GM19452 (cell line): ENCODE measurements at regions not wholly inside any gene's neighbourhood (a gene's known extent, or its start where the extent isn't known, plus 50 kb on each side); places are given as distances from the start of the nearest gene placed in this dataset.
A peak's percentile ranks its signal among the peaks of the same experiment; 100 is the strongest.

Experiments
- ATAC-seq: cut with Tn5 transposase; IDR thresholded peaks from one replicate; pipeline ENCODE4 v1.9.1; 2021; ENCODE audit not compliant: unreplicated experiment

GRCh38 chr3:59547874-59548273, 498.0 kb upstream of the CFAP20DC start:
- no peak for ATAC-seq

- ATAC-seq, result no peak
These were observed 496.7 kb upstream of the CFAP20DC start for GRCh38 chr3:59546522-59546921.

- ATAC-seq, result no peak
These were observed 495.5 kb upstream of the CFAP20DC start for GRCh38 chr3:59545374-59545773.

- ATAC-seq, result no peak
These were observed 492.5 kb upstream of the CFAP20DC start for GRCh38 chr3:59542276-59542675.

DNA sequence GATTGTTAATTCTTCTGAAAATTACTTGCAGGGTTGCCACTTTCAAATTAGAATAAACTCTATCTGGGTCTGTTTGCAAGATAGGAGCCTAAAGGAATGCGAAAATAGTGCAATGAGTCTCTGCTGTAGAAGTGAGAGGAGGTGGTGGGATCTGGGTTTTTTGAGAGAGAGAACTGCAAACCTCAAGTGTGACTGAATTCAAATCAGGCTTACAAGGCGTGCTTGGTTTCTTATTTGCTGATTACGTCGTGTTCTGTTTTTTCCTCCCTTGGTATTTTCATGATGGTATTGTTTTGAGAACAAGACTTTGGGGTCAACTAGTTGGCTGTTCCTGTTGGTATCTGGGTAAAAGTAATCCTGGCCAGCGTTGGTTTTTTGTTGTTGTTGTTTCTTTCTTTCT, 490.9 kb upstream of the CFAP20DC start:
- ATAC-seq, result peak; percentile 94

GRCh38 chr3:59540241-59540640, 490.4 kb upstream of the CFAP20DC start:
- ATAC-seq, result no peak

DNA sequence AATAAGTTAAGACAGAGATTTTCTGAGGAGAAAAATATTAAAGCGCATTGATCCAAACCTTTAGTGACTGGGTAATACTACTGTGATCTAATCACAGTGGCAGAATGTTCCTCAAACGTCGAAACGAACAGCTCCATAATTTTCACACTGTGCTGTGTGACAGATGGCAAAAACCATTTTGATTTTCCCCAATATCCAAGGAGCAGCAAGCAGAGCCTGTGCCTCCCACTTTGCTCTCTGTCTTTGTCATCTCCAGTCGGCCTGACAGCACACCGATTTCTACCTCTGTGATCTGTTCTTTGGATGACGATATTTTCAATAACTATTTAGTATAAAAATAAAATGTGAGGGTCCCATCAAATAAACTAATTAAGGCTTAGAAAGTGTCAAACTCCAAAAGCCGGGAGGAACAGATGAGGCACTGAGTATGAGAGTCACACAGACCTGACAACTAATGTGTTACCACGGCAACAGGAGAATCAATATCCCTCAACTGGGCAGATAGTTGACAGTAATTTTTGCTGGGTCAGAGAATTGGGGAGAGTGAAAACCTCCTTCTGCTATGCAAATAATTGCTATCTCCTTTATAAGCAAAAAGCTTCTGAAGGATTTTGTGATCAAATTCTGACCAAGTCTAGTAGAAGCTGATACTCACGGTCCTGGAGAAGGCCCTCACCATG, 489.1 kb upstream of the CFAP20DC start:
- no peak for ATAC-seq

DNA sequence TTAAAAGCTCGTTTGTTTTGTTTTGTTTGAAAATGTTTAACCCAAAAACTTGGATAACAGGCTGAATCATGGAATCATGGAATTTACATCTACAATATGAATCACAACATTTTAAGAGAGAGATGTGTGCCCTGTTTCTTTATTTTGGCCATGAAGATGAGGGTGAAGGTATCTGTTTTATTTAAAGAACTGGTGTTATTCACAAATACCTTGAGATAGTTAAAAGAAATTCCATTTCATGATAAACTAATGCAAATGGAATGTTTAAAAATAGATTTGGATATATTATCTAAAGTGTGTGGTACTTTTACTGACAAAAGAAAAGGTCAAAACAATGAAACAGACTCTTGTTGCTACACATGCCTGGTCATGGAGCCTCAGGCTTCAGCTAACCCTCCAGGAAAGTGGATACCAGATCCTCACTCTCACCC, 486.0 kb upstream of the CFAP20DC start:
- ATAC-seq, result no peak

GRCh38 chr3:59531994-59532393, 482.2 kb upstream of the CFAP20DC start:
- no peak for ATAC-seq

- ATAC-seq, result no peak
These were observed 481.4 kb upstream of the CFAP20DC start for GRCh38 chr3:59531066-59531745.

DNA sequence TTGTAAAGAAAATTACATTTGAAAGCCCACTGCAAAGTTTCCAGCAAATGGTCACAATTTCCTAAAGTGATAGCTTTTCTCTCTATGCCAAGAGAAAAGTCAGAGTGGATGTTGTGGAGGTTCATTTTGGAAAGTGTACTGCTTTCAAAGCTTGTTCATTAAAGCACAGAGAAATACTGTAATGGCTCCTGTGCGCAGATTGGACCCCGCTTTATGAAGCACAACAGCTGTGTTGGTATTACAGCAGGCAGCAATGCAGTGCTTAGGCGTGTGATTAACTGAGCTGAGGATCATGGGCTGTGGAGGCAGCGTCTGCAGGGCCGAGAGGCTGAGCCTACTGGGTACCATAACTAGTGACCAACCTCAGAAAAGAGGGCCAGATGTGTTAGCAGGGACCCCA, 478.4 kb upstream of the CFAP20DC start:
- ATAC-seq, result no peak

- no peak for ATAC-seq
These were observed 477.7 kb upstream of the CFAP20DC start for GRCh38 chr3:59527493-59527892.

GRCh38 chr3:59526999-59527398, 477.2 kb upstream of the CFAP20DC start:
- no peak for ATAC-seq

DNA sequence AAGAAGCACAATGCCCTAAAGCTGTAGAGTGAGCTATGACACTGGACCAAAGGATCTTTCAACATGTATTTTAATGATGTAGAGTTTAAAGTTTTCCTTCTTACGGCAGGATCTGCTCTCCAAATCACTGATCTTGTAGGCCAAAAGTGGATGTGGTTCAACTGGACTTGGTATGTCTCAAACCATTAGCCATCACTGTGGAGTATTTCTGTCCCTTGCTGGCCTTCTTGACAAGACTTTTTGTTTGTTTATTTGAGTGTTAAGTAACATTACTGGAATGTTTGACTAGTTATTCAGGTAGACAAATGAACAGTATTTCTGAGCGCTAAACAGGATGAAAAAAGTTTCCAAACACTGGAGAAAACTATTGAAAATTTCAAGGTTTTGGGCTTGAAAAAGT, 472.7 kb upstream of the CFAP20DC start:
- ATAC-seq, result no peak

GRCh38 chr3:59519094-59519493, 469.3 kb upstream of the CFAP20DC start:
- no peak for ATAC-seq

DNA sequence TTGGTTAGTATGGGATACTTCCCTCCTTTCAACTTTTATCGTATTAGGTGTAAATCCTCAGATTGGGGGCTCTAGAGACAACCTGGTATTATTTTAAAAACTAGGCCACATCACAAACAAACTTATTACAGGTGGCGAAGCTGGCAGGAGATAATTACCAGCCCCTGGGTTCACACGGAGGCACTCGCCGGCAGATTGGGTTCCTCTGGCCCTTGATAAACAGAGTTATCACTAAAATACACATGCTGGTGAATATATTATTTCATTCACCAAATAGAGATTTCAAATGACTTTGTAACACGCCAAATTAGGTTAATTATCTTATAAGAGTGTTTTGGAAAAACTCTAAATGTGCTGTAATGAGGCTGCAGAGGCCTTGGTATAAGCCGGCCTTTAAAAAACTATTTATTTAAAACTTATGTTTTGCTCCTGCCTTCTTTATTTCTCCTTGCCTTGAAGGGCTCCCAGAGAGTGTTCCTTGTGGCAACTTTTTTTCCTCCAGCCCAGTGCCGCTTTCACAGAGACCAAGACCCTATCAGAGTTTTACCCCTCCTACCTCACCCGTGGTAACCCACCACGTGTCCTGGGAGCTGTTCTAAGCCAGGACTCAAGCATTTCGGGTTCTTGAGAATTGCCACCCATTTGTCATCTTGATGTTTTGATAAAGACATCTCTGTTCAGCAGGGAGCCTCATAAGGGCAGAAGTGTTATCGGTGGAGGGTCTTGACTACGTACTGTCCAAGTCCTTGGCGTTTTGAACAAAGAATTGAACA, 468.6 kb upstream of the CFAP20DC start:
- no peak for ATAC-seq

DNA sequence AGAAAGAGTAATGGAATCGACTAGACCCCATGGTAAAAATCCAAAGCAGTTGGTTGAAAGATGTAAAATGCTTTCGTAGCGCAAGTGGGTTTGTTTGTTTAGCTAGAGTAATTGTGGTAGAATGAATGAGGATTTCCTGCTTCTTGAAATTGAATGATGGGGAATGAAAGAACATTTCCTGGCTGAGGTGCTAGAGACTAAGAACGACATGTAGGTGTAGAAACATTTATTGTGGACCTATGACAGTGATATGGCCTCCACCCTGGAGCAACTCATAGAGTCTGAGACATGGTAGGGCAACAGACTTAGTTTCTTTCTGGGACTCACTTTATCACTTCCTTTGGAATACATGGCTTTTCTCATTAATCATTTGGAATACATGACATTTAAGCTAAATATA, 467.6 kb upstream of the CFAP20DC start:
- ATAC-seq, result no peak

DNA sequence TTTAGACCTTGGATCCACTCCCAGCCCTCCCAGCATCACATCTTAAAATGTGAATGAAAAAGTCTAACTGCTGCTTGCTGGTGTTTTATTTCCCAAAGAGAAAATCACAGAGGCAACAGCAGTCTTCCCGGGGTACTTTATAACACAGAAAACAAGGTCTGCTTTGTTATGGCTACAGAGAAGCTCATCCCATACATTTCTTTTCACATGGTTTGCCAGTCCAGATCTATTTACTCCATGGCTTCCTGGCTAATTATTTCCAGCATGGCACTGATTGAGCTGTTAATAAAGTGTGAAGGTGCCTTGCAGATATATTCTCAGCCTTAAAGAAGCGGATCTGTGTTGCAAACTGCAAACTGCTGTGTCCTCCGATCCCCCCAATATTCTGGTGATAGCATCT, 466.1 kb upstream of the CFAP20DC start:
- ATAC-seq, result no peak

DNA sequence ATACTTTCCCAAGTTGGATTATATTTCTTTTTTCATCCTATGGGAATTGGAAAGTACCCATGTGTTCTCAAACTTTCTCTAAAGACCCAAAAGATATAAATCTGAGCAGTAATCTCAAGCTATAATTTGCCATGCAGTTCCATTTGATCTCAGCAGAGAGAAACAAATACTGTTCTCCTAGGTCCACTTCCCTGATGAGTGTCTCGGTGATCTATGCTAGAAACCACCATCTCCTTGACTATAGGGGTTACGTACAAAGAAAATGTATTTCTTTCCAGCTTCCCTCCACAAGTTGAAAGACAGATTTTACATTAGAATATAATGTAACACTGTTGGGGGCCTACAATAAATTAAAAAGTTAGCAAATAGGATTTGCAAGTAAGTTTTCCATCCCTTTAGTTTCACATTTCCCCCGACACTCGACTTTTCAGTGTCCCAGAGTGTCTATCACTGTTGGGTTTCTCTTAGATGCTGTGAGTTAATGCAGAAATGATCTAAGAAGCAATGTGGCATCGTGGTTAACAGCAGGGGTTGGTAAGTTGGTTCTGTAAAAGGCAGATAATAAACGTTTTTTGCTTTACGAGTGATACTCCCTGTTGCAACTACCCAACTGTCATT, 465.1 kb upstream of the CFAP20DC start:
- ATAC-seq, result no peak

- ATAC-seq, result no peak
These were observed 463.7 kb upstream of the CFAP20DC start for GRCh38 chr3:59513570-59513969.

- no peak for ATAC-seq
These were observed 462.2 kb upstream of the CFAP20DC start for GRCh38 chr3:59512066-59512465.

DNA sequence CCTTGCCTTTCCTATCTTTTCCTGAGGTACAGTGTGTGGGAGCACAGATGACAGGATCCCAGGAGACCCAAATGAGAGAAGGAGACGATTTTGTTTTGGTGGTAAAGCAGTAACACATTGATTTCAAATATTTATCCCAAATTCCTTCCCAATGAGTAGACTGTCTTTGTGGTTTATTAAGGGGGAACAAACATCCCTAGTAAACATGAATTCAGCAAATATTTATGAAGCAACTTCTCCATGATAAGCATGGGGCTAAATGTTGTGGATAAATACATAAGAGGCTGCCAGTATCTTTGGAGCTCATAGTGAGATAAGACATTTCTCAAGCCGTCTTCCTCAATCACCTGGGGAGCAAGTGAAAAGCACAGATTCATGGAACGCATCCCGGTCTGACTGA, 460.8 kb upstream of the CFAP20DC start:
- ATAC-seq, result no peak
